Gastroesophageal sphincter (tissue), 4 donors: ENCODE measurements at regions not wholly inside any gene's neighbourhood (a gene's known extent, or its start where the extent isn't known, plus 50 kb on each side); places are given as distances from the start of the nearest gene placed in this dataset.
"Not testable (repeated sequence)": the region's sequence is repeated elsewhere in the genome, so short reads cannot be mapped to it uniquely, and the experiment has no call there.

Experiments used
- ATAC-seq: fragments of 150-250 bp; one replicate; pipeline ENCODE4 v1.9.1; 2016; ENCODE audit warnings: mild to moderate bottlenecking, moderate library complexity
- H3K27ac ChIP-seq, 4 donors: fragments of 200-600 bp; sonication (generic) in 3 of 4; 1 replicate in 3 of 4; 2 replicates in 1 of 4; pipeline ENCODE4 v1.5.1; 2016 to 2019
- H3K27me3 ChIP-seq: fragments of 200-600 bp; sonication (generic); one replicate; pipeline ENCODE4 v1.5.1; 2019
- H3K36me3 ChIP-seq, 2 donors: fragments of 200-600 bp; sonication (generic); one replicate each; pipeline ENCODE4 v1.5.1; 2019; ENCODE audit warnings: control low read depth in 1 of 2
- H3K4me1 ChIP-seq, 3 donors: fragments of 200-600 bp; sonication (generic); 1 replicate in 2 of 3; 2 replicates in 1 of 3; pipeline ENCODE4 v1.5.1; 2016 to 2019; ENCODE audit warnings: control low read depth in 2 of 3
- H3K4me3 ChIP-seq, 2 donors: fragments of 200-600 bp; sonication (generic); one replicate each; pipeline ENCODE4 v1.5.1; 2019; ENCODE audit warnings: mild to moderate bottlenecking in 1 of 2, moderate library complexity in 1 of 2
- H3K9me3 ChIP-seq, 3 donors: fragments of 200-600 bp; sonication (generic); one replicate each; pipeline ENCODE4 v1.5.1; 2017 to 2019; ENCODE audit warnings: control low read depth in 2 of 3
- EP300 ChIP-seq: sonication (generic); formaldehyde crosslinking; IDR thresholded peaks from one replicate; pipeline ENCODE4 v1.6.1; 2017; ENCODE audit warnings: antibody characterized with exemption, mild to moderate bottlenecking
- POLR2A ChIP-seq, 2 donors: fragments of 450-650 bp; IDR thresholded peaks; one replicate each; pipeline ENCODE4 v1.6.1; 2017; ENCODE audit warnings: antibody characterized with exemption in 2 of 2, mild to moderate bottlenecking in 2 of 2, moderate library complexity in 1 of 2
- POLR2AphosphoS5 ChIP-seq: sonication (generic); formaldehyde crosslinking; IDR thresholded peaks from one replicate; pipeline ENCODE4 v1.6.1; 2017; ENCODE audit warnings: antibody characterized with exemption
- WGBS, 2 donors: methylation state at CpG; one replicate each; pipeline ENCODE4 v1.1.5; 2018; ENCODE audit warnings: low coverage in 1 of 2; 5-methylcytosine and 5-hydroxymethylcytosine counted together
- TF ChIP-seq, protein P1 (sequence below), 4 experiments: fragments of 200-600 bp in 2 of 4; fragments of 450-650 bp in 2 of 4; sonication (generic) in 1 of 4; IDR thresholded peaks; one replicate each; pipeline ENCODE4 v1.5.1; 2017 to 2019; ENCODE audit warnings: antibody characterized with exemption in 4 of 4, mild to moderate bottlenecking in 2 of 4, moderate library complexity in 2 of 4

DNA sequence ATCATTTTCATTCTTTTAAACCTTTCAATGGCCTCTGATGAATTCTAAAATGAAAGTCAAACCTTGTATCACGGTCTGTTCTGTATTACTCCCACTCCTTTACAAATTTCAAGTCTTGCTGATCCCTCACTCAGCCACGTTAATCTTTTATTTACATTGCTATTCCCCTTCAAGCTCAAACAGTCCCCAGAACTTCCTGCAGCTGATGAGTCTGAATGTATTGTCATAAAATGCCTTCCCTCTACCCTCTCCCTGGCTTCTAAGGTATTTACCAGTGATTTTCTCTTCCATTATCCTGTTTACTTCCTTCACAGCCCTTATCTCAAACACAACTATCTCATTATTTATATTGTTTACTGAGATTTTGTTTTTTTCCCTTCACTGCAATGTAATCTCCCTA is 562.3 kb upstream of the C9orf72 start:
- Histone ChIP-seq H3K27me3 (no peaks in the 10 kb centered on the region), H3K4me1 (no peaks in the 10 kb centered on the region), H3K36me3 (no peaks in the 10 kb centered on the region), H3K27ac (no peak overlapping the region), H3K9me3 (no peaks in the 10 kb centered on the region), H3K4me3 (no peak overlapping the region)
- 20 to 23% methylated on average over 1 to 2 of the region's 2 CpGs for WGBS, 2 donors
- TF ChIP-seq, protein P1, sequence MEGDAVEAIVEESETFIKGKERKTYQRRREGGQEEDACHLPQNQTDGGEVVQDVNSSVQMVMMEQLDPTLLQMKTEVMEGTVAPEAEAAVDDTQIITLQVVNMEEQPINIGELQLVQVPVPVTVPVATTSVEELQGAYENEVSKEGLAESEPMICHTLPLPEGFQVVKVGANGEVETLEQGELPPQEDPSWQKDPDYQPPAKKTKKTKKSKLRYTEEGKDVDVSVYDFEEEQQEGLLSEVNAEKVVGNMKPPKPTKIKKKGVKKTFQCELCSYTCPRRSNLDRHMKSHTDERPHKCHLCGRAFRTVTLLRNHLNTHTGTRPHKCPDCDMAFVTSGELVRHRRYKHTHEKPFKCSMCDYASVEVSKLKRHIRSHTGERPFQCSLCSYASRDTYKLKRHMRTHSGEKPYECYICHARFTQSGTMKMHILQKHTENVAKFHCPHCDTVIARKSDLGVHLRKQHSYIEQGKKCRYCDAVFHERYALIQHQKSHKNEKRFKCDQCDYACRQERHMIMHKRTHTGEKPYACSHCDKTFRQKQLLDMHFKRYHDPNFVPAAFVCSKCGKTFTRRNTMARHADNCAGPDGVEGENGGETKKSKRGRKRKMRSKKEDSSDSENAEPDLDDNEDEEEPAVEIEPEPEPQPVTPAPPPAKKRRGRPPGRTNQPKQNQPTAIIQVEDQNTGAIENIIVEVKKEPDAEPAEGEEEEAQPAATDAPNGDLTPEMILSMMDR (IDR thresholded peaks at IDR 0.05): no peak
- TF ChIP-seq POLR2AphosphoS5: no peak
- TF ChIP-seq EP300: no peak
- no peak for TF ChIP-seq POLR2A (IDR thresholded peaks at IDR 0.05)
- ATAC-seq: no peak

DNA sequence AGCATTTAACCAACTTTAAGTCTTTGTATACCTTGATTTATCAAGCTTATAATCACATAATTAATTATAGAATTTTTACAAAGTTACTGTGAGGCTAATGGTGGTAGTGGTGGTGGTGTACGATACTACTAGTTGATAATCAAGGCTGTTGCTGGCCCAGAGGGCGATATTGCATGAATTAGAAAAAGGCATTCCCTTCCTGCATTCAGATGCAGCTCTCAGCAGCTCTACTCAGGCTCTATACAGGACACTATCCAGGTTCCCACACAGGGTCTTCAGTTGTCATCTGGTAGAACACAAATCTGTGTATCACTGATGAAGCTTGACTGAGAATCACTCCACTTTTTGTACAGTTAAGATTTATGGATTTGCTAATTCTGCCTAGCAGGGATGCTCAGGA is 562.8 kb upstream of the C9orf72 start:
- 86 to 100% methylated on average over 2 of the region's 2 CpGs for WGBS, 2 donors
- Histone ChIP-seq H3K27ac (no peak overlapping the region), H3K4me1 (no peaks in the 10 kb centered on the region), H3K4me3 (no peak overlapping the region), H3K27me3 (no peaks in the 10 kb centered on the region), H3K9me3 (no peaks in the 10 kb centered on the region), H3K36me3 (no peaks in the 10 kb centered on the region)
- ATAC-seq: no peak
- TF ChIP-seq EP300: no peak
- TF ChIP-seq, protein P1 (IDR thresholded peaks at IDR 0.05): no peak
- no peak for TF ChIP-seq POLR2A (IDR thresholded peaks at IDR 0.05)
- no peak for TF ChIP-seq POLR2AphosphoS5

DNA sequence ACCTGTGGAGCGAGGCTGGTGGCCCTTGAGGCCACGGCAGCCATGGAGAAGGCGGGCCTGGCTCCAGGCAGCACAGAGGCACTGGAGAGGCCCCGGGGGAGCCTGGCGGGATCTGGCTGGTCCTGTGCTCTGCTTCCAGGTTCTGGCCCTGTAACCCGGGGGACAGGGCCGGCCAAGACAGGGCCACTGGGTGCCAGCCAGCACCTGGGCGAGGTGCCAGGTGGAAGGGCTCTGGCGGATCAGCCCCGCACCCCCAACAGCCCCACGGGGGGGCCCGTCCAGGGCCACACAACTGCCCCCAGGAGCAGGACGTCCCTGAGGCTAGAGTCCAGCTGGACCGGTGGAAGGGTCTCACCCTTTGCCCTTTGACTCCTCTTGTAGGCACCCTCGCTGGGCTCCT is 574.1 kb upstream of the C9orf72 start:
- H3K4me3 ChIP-seq, H3K36me3 ChIP-seq, H3K9me3 ChIP-seq, H3K27me3 ChIP-seq, ATAC-seq, H3K4me1 ChIP-seq, H3K27ac ChIP-seq: not testable (repeated sequence)
- WGBS, 2 donors: no CpG with 5 or more reads among the region's 15 CpGs

DNA sequence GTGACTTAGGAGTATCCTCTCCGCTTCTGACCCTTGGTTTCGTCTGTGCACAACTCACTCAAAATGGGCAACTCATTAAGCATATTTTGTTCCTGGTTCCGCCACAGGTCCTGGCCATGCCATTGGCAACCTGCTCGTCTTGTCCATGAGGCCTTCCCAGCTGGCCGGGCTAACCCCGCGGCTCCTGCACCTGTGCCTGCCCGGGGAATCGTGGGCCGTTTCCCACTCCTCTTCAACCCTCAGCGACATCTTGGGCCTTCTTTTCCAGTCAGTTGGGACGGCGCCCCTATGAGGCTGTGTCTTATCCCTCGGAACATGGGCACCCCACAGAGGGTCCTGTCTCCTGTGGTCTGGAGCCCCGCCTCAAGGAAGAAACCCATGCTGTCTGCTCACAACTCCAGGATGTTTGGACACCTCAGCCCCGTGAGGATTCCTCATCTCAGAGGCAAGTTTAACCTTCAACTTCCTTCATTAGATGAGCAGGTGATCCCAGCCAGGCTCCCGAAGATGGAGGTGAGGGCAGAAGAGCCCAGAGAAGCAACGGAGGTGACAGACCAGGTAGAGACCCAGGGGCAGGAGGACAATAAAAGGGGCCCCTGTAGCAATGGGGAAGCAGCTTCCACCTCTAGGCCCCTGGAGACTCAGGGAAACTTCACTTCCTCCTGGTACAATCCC is 574.8 kb upstream of the C9orf72 start:
- not testable (repeated sequence) for H3K27ac ChIP-seq, H3K4me3 ChIP-seq, H3K9me3 ChIP-seq, ATAC-seq, H3K4me1 ChIP-seq, H3K36me3 ChIP-seq, H3K27me3 ChIP-seq
- 96% methylated on average over 7 of the region's 18 CpGs; no CpG with 5 or more reads in 1 of the 2 donors for WGBS, 2 donors

DNA sequence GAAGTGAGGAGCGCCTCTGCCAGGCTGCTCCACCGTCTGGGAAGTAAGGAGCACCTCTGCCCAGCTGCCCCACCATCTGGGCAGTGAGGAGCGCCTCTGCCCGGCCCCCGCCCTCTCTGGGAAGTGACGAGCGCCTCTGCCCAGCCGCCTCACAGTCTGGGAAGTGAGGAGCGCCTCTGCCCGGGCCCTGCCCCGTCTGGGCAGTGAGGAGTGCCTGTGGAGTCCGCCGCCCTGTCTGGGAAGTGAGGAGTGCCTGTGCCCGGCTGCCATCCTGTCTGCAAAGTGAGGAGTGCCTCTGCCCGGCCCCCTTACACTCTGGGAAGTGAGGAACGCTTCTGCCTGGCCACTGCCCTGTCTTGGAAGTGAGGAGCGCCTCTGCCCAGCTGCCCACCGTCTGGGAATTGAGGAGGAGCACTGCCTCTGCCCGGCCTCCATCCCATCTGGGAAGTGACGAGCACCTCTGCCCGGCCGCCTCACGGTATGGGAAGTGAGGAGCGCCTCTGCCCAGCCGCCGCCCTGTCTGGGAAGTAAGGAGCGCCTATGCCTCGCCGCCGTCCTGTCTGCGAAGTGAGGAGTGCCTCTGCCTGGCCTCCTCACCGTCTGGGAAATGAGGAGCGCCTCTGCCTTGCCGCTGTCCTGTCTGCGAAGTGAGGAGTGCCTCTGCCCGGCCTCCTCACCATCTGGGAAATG is 576.2 kb upstream of the C9orf72 start:
- not testable (repeated sequence) for H3K27me3 ChIP-seq, H3K4me3 ChIP-seq, H3K9me3 ChIP-seq, H3K36me3 ChIP-seq, H3K4me1 ChIP-seq, H3K27ac ChIP-seq, ATAC-seq
- no CpG with 5 or more reads among the region's 36 CpGs for WGBS, 2 donors

DNA sequence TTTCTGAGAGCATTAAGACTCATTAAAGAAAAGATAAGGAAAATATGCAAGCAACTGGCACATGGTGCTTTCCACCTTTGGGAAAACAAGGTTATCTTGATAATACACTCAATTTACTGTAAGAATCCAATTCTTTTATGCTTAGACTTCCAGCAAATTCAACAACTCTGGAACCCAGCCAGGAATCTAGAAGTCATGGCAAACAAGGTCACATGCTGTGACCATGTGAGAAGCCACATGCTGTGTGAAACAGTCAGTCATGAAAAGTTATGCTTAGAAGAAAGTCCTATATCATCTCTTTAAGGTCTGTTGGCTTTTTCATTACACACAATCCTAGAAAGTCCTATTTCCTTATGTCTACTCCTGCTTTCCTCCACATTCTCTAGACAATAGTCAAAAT is 581.8 kb upstream of the C9orf72 start:
- H3K27me3 ChIP-seq: no peaks in the 10 kb centered on the region
- TF ChIP-seq POLR2AphosphoS5: no peak
- no peak for TF ChIP-seq EP300
- H3K9me3 ChIP-seq: no peaks in the 10 kb centered on the region
- no peaks in the 10 kb centered on the region for H3K4me1 ChIP-seq
- no peak overlapping the region for H3K27ac ChIP-seq
- H3K36me3 ChIP-seq: no peaks in the 10 kb centered on the region
- ATAC-seq: no peak
- no peak overlapping the region for H3K4me3 ChIP-seq

DNA sequence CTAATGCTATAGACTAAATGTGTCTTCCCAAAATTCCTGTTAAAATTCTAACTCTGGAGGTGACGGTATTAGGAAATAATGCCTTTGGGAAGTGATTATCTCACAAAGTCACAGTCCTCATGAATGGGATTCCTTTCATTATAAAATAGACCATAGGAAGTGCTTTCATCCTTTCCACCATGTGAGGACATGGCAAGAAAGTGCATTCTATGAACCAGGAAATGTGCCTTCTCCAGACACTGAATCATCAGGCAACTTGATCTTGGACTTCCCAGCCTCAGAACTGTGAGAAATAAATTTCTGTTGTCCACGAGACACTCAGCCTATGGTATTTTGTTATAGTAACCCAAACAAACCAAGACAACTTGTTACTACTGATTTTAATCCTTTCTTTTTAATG is 582.4 kb upstream of the C9orf72 start:
- Histone ChIP-seq H3K9me3 (no peaks in the 10 kb centered on the region), H3K4me1 (no peaks in the 10 kb centered on the region), H3K36me3 (no peaks in the 10 kb centered on the region), H3K27ac (no peak overlapping the region), H3K27me3 (no peaks in the 10 kb centered on the region), H3K4me3 (no peak overlapping the region)
- WGBS, 2 donors: 33 to 45% methylated on average over 2 of the region's 2 CpGs
- TF ChIP-seq EP300 (no peak), POLR2AphosphoS5 (no peak), POLR2A (IDR thresholded peaks at IDR 0.05) (no peak)
- TF ChIP-seq, protein P1 (IDR thresholded peaks at IDR 0.05): no peak
- no peak for ATAC-seq
